ENCODE measurements at regions not wholly inside any gene's neighbourhood (a gene's known extent, or its start where the extent isn't known, plus 50 kb on each side); places are given as distances from the start of the nearest gene placed in this dataset.

GRCh38 chr5:125746917-125747316 is 676.3 kb upstream of the GRAMD2B start:
- WGBS, 4 donors, result 73 to 87% (median 83%) methylated on average over 1 of the region's 1 CpG
- Histone ChIP-seq H3K9me3 (peaks cover 0 to 16% (median 3%) of the 10 kb centered on the region in 12 donors), H3K4me3 (no peak overlapping the region), H3K27ac (no peak overlapping the region), H3K27me3 (no peaks in the 10 kb centered on the region), H3K36me3 (no peaks in the 10 kb centered on the region), H3K4me1 (no peaks in the 10 kb centered on the region)
- DNase-seq (no peak), ATAC-seq (no peak)
- TF ChIP-seq POLR2A (IDR thresholded peaks at IDR 0.05), result no peak
- no peak for TF ChIP-seq CTCF (IDR thresholded peaks at IDR 0.05)
- intact Hi-C loops (cut with DNase I), result no loop called here

GRCh38 chr5:125750147-125750860 is 672.9 kb upstream of the GRAMD2B start:
- intact Hi-C loops (cut with DNase I), result loop anchor here in 1 of 10 donors (10.0 kb wide), 1 partner anchor 306 kb away; no protein-coding TSS in a partner anchor
- Histone ChIP-seq H3K4me3 (no peak overlapping the region), H3K27me3 (no peaks in the 10 kb centered on the region), H3K27ac (no peak overlapping the region), H3K4me1 (no peaks in the 10 kb centered on the region), H3K36me3 (no peaks in the 10 kb centered on the region), H3K9me3 (peaks cover 0 to 2% (median 0%) of the 10 kb centered on the region in 12 donors)
- TF ChIP-seq CTCF (IDR thresholded peaks at IDR 0.05) (no peak), POLR2A (IDR thresholded peaks at IDR 0.05) (no peak)
- DNase-seq (no peak), ATAC-seq (no peak)
- whole genome bisulfite sequencing, 4 donors, result 92 to 99% (median 94%) methylated on average over 3 of the region's 3 CpGs

GRCh38 chr5:125750861-125751186 is 672.4 kb upstream of the GRAMD2B start:
- Histone ChIP-seq H3K27me3 (no peaks in the 10 kb centered on the region), H3K9me3 (no peaks in the 10 kb centered on the region), H3K4me1 (no peaks in the 10 kb centered on the region), H3K36me3 (no peaks in the 10 kb centered on the region), H3K27ac (no peak overlapping the region), H3K4me3 (no peak overlapping the region)
- intact Hi-C loops (cut with DNase I), result loop anchor here in 1 of 10 donors (10.0 kb wide), 1 partner anchor 306 kb away; no protein-coding TSS in a partner anchor
- ATAC-seq, result no peak
- no peak for DNase-seq
- TF ChIP-seq POLR2A (IDR thresholded peaks at IDR 0.05), result no peak
- TF ChIP-seq CTCF (IDR thresholded peaks at IDR 0.05), result no peak

GRCh38 chr5:125756456-125756855 is 666.8 kb upstream of the GRAMD2B start:
- no peak for TF ChIP-seq CTCF (IDR thresholded peaks at IDR 0.05)
- no peak for TF ChIP-seq POLR2A (IDR thresholded peaks at IDR 0.05)
- Histone ChIP-seq H3K27ac (no peak overlapping the region), H3K27me3 (no peaks in the 10 kb centered on the region), H3K4me3 (no peak overlapping the region), H3K9me3 (peaks cover 0 to 13% (median 2%) of the 10 kb centered on the region in 12 donors), H3K36me3 (no peaks in the 10 kb centered on the region), H3K4me1 (no peaks in the 10 kb centered on the region)
- DNase-seq (no peak), ATAC-seq (no peak)
- WGBS, 4 donors, result 45 to 94% (median 88%) methylated on average over 2 of the region's 2 CpGs
- intact Hi-C loops (cut with DNase I), result loop anchor here in 1 of 10 donors (10.0 kb wide), 1 partner anchor 312 kb away; no protein-coding TSS in a partner anchor
